Esophagus muscularis mucosa (tissue), 4 donors: ENCODE measurements at regions not wholly inside any gene's neighbourhood (a gene's known extent, or its start where the extent isn't known, plus 50 kb on each side); places are given as distances from the start of the nearest gene placed in this dataset.

Experiments
- DNase-seq: peaks from one replicate; pipeline ENCODE4 v3.0.0-alpha.2; 2017; ENCODE audit errors: extremely low spot score
- H3K27ac ChIP-seq, 4 donors: fragments of 200-600 bp; sonication (generic); replicated peaks in 1 of 4; 1 replicate in 3 of 4; 2 replicates in 1 of 4; pipeline ENCODE4 v1.5.1; 2016 to 2019; ENCODE audit warnings: mild to moderate bottlenecking in 1 of 4
- H3K27me3 ChIP-seq, 4 donors: fragments of 200-600 bp; sonication (generic); one replicate each; pipeline versions ENCODE4 v1.5.1 to v1.6.0; 2016 to 2019
- H3K36me3 ChIP-seq, 4 donors: fragments of 200-600 bp; sonication (generic); one replicate each; pipeline ENCODE4 v1.5.1; 2016 to 2019
- H3K4me1 ChIP-seq, 4 donors: fragments of 200-600 bp; sonication (generic); one replicate each; pipeline ENCODE4 v1.5.1; 2016 to 2019
- H3K4me3 ChIP-seq, 4 donors: fragments of 200-600 bp; sonication (generic); 1 replicate in 2 of 4; 2 replicates in 2 of 4; pipeline ENCODE4 v1.5.1; 2016 to 2019; ENCODE audit warnings: mild to moderate bottlenecking in 4 of 4, moderate library complexity in 1 of 4
- H3K9me3 ChIP-seq, 4 donors: fragments of 200-600 bp; sonication (generic); 1 replicate in 3 of 4; 2 replicates in 1 of 4; pipeline ENCODE4 v1.5.1; 2016 to 2019
- EP300 ChIP-seq: sonication (generic); formaldehyde crosslinking; IDR thresholded peaks from one replicate; pipeline ENCODE4 v1.6.1; 2017; ENCODE audit warnings: antibody characterized with exemption
- POLR2A ChIP-seq: fragments of 450-650 bp; IDR thresholded peaks from one replicate; pipeline ENCODE4 v1.6.1; 2017; ENCODE audit warnings: antibody characterized with exemption, moderate library complexity, mild to moderate bottlenecking, low read depth
- POLR2AphosphoS5 ChIP-seq, 2 donors: sonication (generic); formaldehyde crosslinking; IDR thresholded peaks; one replicate each; pipeline ENCODE4 v1.6.1; 2017; ENCODE audit warnings: antibody characterized with exemption in 2 of 2
- WGBS: methylation state at CpG from one replicate; pipeline ENCODE4 v1.1.5; 2018; 5-methylcytosine and 5-hydroxymethylcytosine counted together
- intact Hi-C: fragments of 100-400 bp; cut with DNase I; formaldehyde crosslinking; loops from one replicate; pipeline ENCODE4 v1.15.1; 2023
- TF ChIP-seq, protein P1 (sequence below), 3 experiments: fragments of 200-600 bp in 2 of 3; fragments of 450-650 bp in 1 of 3; sonication (generic) in 2 of 3; IDR thresholded peaks; one replicate each; pipeline ENCODE4 v1.5.1; 2017 to 2019; ENCODE audit warnings: antibody characterized with exemption in 3 of 3, mild to moderate bottlenecking in 2 of 3, moderate library complexity in 1 of 3

DNA sequence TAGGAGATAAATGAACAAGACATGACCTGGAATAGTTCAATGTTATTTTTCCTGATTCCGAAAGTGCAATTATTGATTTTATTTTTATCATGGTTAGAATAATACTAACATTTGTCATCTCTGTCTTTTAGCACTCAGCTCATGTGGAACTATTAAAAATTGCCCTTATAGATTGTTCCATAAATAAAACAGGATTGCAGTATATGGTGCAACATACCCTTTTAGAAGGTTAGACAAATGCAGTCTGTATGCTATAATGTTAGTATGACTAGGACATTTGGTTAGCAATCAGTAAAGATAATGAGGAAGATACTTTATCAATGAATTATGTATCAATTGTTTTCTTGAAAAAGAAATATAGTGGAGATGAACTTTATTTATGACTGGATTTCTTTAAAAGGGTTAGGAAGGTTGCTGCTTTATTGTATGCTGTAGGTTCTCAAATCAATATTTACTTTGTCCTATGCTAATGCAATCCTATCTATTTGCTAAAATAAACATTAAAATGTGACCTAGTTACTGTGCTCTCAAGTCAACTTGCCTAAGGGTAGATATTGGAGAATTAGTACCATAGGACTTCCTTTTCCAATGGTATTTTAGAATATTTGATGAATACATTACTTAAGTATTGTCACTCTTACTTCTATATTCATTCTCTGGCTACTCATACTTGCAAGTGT lies 348.9 kb upstream of the ISL1 start:
- H3K36me3 ChIP-seq, result no peaks in the 10 kb centered on the region
- no peak for TF ChIP-seq POLR2A
- no peak for TF ChIP-seq POLR2AphosphoS5 (IDR thresholded peaks at IDR 0.05)
- H3K9me3 ChIP-seq, result no peaks in the 10 kb centered on the region
- intact Hi-C loops, result no loop called here
- DNase-seq, result no peak
- no peak overlapping the region for H3K27ac ChIP-seq
- H3K4me1 ChIP-seq, result no peaks in the 10 kb centered on the region
- no peak overlapping the region for H3K4me3 ChIP-seq
- no peaks in the 10 kb centered on the region for H3K27me3 ChIP-seq
- 88% methylated on average over 1 of the region's 1 CpG for WGBS

DNA sequence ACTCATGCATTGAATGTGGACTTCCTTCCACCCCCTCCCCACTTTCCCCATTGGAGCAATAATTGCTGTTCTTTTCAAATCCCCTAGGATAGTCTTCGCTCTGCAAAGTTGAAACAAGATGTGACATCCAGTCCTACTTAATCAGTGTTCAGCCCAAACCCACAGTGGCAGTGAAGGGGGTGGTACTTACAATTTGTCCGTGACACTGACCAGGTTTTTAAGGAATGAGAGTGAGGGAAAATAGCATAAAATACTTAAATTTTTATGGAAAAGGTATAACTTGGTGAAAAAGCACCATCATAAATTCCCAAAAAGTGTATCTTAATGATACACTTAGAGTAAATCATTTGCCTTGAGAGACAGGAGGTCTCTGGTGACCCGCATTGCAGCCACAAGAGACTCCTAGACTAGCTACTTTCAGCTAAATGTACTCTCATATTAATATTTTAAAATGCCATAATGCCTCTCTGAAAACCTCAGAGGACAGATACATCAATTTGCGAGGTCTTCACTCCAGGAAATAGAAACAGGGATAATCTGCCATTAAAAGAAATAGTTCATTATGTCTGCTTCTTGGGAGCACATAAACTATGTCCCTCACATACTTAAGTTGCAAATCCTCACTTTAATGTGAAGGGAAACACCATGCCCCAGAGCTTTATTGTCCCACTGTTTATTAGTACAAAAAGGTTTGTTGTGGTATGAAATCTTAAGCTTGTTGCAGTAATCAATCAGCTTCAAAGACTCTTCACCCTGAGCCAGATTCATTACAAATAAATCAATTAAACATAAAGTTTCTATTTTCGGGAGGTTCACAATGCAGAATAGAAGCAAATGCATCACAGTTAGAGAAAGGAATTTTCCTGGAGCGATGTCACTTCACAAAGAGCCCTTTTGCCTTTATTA lies 343.6 kb upstream of the ISL1 start:
- TF ChIP-seq EP300, result no peak
- TF ChIP-seq POLR2A, result no peak
- TF ChIP-seq POLR2AphosphoS5 (IDR thresholded peaks at IDR 0.05), result no peak
- TF ChIP-seq, protein P1, sequence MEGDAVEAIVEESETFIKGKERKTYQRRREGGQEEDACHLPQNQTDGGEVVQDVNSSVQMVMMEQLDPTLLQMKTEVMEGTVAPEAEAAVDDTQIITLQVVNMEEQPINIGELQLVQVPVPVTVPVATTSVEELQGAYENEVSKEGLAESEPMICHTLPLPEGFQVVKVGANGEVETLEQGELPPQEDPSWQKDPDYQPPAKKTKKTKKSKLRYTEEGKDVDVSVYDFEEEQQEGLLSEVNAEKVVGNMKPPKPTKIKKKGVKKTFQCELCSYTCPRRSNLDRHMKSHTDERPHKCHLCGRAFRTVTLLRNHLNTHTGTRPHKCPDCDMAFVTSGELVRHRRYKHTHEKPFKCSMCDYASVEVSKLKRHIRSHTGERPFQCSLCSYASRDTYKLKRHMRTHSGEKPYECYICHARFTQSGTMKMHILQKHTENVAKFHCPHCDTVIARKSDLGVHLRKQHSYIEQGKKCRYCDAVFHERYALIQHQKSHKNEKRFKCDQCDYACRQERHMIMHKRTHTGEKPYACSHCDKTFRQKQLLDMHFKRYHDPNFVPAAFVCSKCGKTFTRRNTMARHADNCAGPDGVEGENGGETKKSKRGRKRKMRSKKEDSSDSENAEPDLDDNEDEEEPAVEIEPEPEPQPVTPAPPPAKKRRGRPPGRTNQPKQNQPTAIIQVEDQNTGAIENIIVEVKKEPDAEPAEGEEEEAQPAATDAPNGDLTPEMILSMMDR (IDR thresholded peaks at IDR 0.05), result no peak
- no peak overlapping the region for H3K4me3 ChIP-seq
- WGBS, result 72% methylated on average over 6 of the region's 6 CpGs
- intact Hi-C loops, result no loop called here
- H3K27ac ChIP-seq, result no peak overlapping the region
- peaks cover 0 to 3% (median 0%) of the 10 kb centered on the region in 4 donors for H3K27me3 ChIP-seq
- no peaks in the 10 kb centered on the region for H3K9me3 ChIP-seq
- no peaks in the 10 kb centered on the region for H3K36me3 ChIP-seq
- H3K4me1 ChIP-seq, result no peaks in the 10 kb centered on the region
- no peak for DNase-seq

DNA sequence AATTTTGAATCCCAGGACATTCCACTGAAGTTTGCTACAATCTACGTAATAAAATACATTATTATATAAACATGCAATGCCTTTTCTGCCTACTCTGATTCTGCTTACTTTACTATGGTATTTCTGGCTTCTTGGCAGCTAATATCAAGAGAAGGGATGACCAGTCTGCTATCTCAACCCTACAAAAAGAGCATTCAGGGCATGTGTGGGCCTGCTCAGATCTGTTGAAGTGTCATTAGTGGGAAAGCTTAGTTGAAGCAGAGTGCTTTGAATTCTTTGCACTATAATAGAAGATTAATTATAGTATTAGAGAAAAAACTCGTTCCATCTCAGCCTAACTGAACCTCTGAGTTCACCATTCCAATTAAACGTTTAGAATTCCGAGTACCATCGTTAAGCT lies 339.5 kb upstream of the ISL1 start:
- H3K9me3 ChIP-seq, result no peaks in the 10 kb centered on the region
- peaks cover 0 to 3% (median 0%) of the 10 kb centered on the region in 4 donors for H3K27me3 ChIP-seq
- H3K27ac ChIP-seq, result no peak overlapping the region
- no peaks in the 10 kb centered on the region for H3K36me3 ChIP-seq
- DNase-seq, result no peak
- WGBS, result 74% methylated on average over 5 of the region's 5 CpGs
- H3K4me1 ChIP-seq, result no peaks in the 10 kb centered on the region
- intact Hi-C loops, result no loop called here
- TF ChIP-seq EP300 (no peak), POLR2AphosphoS5 (IDR thresholded peaks at IDR 0.05) (no peak), POLR2A (no peak)
- TF ChIP-seq, protein P1 (IDR thresholded peaks at IDR 0.05), result no peak
- H3K4me3 ChIP-seq, result no peak overlapping the region

DNA sequence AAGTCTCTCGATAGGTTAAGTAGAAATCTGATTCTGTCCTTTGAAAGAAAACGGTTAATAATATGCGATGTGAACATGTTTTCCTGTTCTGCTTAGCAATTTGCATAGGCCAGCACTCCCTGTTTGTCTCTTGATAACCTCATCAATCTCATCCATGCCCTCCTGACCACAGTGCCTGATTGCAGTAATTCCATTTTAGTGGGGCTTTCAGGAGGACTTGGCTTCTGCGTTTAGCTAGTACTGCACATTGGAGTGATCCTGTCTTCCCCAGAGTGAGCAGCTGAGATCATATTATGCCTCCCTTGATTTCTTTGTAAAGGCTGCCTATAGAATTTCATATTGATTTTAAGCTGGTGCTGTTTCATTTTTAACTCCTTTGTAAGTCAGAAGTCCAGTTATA lies 335.9 kb upstream of the ISL1 start:
- no peaks in the 10 kb centered on the region for H3K4me1 ChIP-seq
- H3K27me3 ChIP-seq, result no peaks in the 10 kb centered on the region
- no peaks in the 10 kb centered on the region for H3K9me3 ChIP-seq
- no peak for DNase-seq
- H3K36me3 ChIP-seq, result no peaks in the 10 kb centered on the region
- 41% methylated on average over 4 of the region's 4 CpGs for WGBS
- TF ChIP-seq EP300, result no peak
- no peak for TF ChIP-seq POLR2AphosphoS5 (IDR thresholded peaks at IDR 0.05)
- TF ChIP-seq, protein P1 (IDR thresholded peaks at IDR 0.05), result no peak
- no peak for TF ChIP-seq POLR2A
- no peak overlapping the region for H3K27ac ChIP-seq
- H3K4me3 ChIP-seq, result no peak overlapping the region
- intact Hi-C loops, result no loop called here

DNA sequence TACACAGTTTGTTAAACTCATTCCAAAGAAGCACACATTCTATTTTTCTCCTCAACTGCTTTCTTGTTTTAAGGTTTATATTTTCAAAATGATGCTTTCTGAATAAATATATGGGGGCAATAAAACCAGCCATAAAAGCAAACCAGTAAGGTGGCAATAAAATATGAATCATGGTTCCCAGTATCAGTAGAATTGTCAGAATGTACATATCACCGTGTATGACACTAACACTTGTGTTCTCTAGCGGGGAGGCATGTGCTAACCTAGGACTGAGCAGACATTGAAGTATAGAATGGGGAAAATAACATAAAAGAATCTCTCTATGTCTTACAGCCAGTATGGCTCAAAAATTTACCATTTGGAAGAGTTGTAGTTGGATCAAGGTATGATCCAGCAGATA lies 329.9 kb upstream of the ISL1 start:
- Histone ChIP-seq H3K4me1 (no peaks in the 10 kb centered on the region), H3K36me3 (no peaks in the 10 kb centered on the region), H3K4me3 (no peak overlapping the region), H3K9me3 (no peaks in the 10 kb centered on the region), H3K27me3 (no peaks in the 10 kb centered on the region), H3K27ac (no peak overlapping the region)
- TF ChIP-seq EP300 (no peak), POLR2A (no peak), POLR2AphosphoS5 (IDR thresholded peaks at IDR 0.05) (no peak)
- TF ChIP-seq, protein P1 (IDR thresholded peaks at IDR 0.05), result no peak
- intact Hi-C loops, result no loop called here
- WGBS, result 94% methylated on average over 2 of the region's 2 CpGs
- DNase-seq, result no peak
